GM21447 (cell line): ENCODE measurements at regions not wholly inside any gene's neighbourhood (a gene's known extent, or its start where the extent isn't known, plus 50 kb on each side); places are given as distances from the start of the nearest gene placed in this dataset.

Experiments
- ATAC-seq: cut with Tn5 transposase; IDR thresholded peaks from one replicate; pipeline ENCODE4 v1.9.1; 2021; ENCODE audit not compliant: unreplicated experiment

GRCh38 chrX:20637351-20637750, 370.6 kb upstream of the RPS6KA3 start:
- no peak for ATAC-seq

GRCh38 chrX:20633451-20633850, 366.7 kb upstream of the RPS6KA3 start:
- ATAC-seq, result no peak

- no peak for ATAC-seq
Observed at GRCh38 chrX:20623448-20623847, 356.7 kb upstream of the RPS6KA3 start.

GRCh38 chrX:20620306-20620705, 353.6 kb upstream of the RPS6KA3 start:
- no peak for ATAC-seq

GRCh38 chrX:20609916-20610415, 343.3 kb upstream of the RPS6KA3 start:
- no peak for ATAC-seq

- ATAC-seq, result no peak
Observed at GRCh38 chrX:20606831-20607230, 340.1 kb upstream of the RPS6KA3 start.

- ATAC-seq, result no peak
Observed at GRCh38 chrX:20596856-20597255, 330.1 kb upstream of the RPS6KA3 start.

GRCh38 chrX:20595928-20596575, 329.3 kb upstream of the RPS6KA3 start:
- ATAC-seq, result no peak

- no peak for ATAC-seq
Observed at GRCh38 chrX:20594985-20595384, 328.3 kb upstream of the RPS6KA3 start.

- ATAC-seq, result no peak
Observed at GRCh38 chrX:20593836-20594235, 327.1 kb upstream of the RPS6KA3 start.

- no peak for ATAC-seq
Observed at GRCh38 chrX:20593402-20593801, 326.7 kb upstream of the RPS6KA3 start.

GRCh38 chrX:20591246-20591645, 324.5 kb upstream of the RPS6KA3 start:
- ATAC-seq, result no peak

GRCh38 chrX:20585782-20586181, 319.1 kb upstream of the RPS6KA3 start:
- no peak for ATAC-seq

GRCh38 chrX:20571611-20572010, 304.9 kb upstream of the RPS6KA3 start:
- ATAC-seq, result no peak

GRCh38 chrX:20567108-20567507, 300.4 kb upstream of the RPS6KA3 start:
- ATAC-seq, result no peak

- no peak for ATAC-seq
Observed at GRCh38 chrX:20547611-20548051, 280.9 kb upstream of the RPS6KA3 start.

GRCh38 chrX:20545538-20545937, 278.8 kb upstream of the RPS6KA3 start:
- ATAC-seq, result no peak

- ATAC-seq, result no peak
Observed at GRCh38 chrX:20542072-20542471, 275.4 kb upstream of the RPS6KA3 start.

- ATAC-seq, result no peak
Observed at GRCh38 chrX:20538974-20539373, 272.3 kb upstream of the RPS6KA3 start.

- no peak for ATAC-seq
Observed at GRCh38 chrX:20531667-20532066, 265.0 kb upstream of the RPS6KA3 start.

GRCh38 chrX:20530406-20530921, 263.8 kb upstream of the RPS6KA3 start:
- no peak for ATAC-seq

- no peak for ATAC-seq
Observed at GRCh38 chrX:20529711-20530110, 263.0 kb upstream of the RPS6KA3 start.

- no peak for ATAC-seq
Observed at GRCh38 chrX:20529301-20529700, 262.6 kb upstream of the RPS6KA3 start.
